ENCODE measurements at regions not wholly inside any gene's neighbourhood (a gene's known extent, or its start where the extent isn't known, plus 50 kb on each side); places are given as distances from the start of the nearest gene placed in this dataset.

DNA sequence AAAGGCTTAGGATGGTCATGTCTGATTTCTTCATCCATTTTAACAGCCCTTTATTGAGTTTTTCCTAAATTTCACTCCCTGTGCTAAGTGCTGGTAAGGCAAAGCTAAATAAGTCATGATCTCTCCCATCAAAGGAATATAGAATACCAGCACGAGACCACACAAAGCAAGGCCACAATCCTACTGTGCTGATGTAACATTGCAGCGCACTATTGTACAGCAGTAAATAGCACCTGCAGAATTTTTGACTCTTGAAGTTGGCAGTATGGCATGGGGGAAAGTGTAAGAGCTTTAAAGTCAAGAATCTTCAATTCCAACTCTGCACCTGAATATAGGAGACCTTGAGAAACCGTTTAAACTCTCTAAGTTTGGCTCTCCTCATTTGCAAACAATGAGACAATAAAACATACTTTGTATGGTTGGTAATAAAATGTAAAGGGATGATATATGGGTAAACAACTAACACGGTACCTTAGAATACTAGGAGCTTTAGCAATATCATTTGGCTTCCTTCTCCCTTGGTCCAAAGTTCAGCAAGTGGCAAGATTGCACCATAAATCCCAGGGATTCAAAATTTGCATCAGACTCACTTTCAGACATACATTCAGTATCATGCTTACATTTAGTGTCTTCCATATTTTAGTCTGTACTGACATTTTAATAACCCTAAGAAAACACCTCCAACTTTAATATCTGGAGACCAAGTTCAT is 132.9 kb upstream of the PRDX6 start:
- H3K79me2 ChIP-seq (ENCODE audit: control insufficient read depth, insufficient read depth, low read length): no peaks in the 10 kb centered on the region
- RAD21 ChIA-PET (ENCODE audit: unreplicated experiment): no interaction called here
- WGBS (ENCODE audit: insufficient coverage, insufficient replicate concordance, low lambda C conversion rate, missing lambda C conversion rate): 80% methylated on average over 4 of the region's 4 CpGs
- FAIRE-seq: no peak
- TF ChIP-seq FOXM1 (IDR thresholded peaks at IDR 0.05; ENCODE audit: low read depth, low read length): no peak
- TF ChIP-seq, protein P1, sequence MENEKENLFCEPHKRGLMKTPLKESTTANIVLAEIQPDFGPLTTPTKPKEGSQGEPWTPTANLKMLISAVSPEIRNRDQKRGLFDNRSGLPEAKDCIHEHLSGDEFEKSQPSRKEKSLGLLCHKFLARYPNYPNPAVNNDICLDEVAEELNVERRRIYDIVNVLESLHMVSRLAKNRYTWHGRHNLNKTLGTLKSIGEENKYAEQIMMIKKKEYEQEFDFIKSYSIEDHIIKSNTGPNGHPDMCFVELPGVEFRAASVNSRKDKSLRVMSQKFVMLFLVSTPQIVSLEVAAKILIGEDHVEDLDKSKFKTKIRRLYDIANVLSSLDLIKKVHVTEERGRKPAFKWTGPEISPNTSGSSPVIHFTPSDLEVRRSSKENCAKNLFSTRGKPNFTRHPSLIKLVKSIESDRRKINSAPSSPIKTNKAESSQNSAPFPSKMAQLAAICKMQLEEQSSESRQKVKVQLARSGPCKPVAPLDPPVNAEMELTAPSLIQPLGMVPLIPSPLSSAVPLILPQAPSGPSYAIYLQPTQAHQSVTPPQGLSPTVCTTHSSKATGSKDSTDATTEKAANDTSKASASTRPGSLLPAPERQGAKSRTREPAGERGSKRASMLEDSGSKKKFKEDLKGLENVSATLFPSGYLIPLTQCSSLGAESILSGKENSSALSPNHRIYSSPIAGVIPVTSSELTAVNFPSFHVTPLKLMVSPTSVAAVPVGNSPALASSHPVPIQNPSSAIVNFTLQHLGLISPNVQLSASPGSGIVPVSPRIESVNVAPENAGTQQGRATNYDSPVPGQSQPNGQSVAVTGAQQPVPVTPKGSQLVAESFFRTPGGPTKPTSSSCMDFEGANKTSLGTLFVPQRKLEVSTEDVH (IDR thresholded peaks at IDR 0.05; ENCODE audit: low read depth, partially characterized antibody): no peak
- no peak for TF ChIP-seq EED (IDR thresholded peaks at IDR 0.05; ENCODE audit: low read depth)
- TF ChIP-seq RBBP5 (conservative IDR thresholded peaks at IDR 0.05): no peak
- no peak for TF ChIP-seq CREM (IDR thresholded peaks at IDR 0.05; ENCODE audit: low read depth)
- TF ChIP-seq CREB1 (IDR thresholded peaks at IDR 0.05; ENCODE audit: low read depth): no peak
- TF ChIP-seq, protein P2, sequence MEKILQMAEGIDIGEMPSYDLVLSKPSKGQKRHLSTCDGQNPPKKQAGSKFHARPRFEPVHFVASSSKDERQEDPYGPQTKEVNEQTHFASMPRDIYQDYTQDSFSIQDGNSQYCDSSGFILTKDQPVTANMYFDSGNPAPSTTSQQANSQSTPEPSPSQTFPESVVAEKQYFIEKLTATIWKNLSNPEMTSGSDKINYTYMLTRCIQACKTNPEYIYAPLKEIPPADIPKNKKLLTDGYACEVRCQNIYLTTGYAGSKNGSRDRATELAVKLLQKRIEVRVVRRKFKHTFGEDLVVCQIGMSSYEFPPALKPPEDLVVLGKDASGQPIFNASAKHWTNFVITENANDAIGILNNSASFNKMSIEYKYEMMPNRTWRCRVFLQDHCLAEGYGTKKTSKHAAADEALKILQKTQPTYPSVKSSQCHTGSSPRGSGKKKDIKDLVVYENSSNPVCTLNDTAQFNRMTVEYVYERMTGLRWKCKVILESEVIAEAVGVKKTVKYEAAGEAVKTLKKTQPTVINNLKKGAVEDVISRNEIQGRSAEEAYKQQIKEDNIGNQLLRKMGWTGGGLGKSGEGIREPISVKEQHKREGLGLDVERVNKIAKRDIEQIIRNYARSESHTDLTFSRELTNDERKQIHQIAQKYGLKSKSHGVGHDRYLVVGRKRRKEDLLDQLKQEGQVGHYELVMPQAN (conservative IDR thresholded peaks at IDR 0.05): no peak
- no peak for TF ChIP-seq SMARCA5 (IDR thresholded peaks at IDR 0.05)
- no peak for TF ChIP-seq PAX5 (IDR thresholded peaks at IDR 0.05; ENCODE audit: borderline replicate concordance, low read depth, low read length)
- no peak for TF ChIP-seq YY1 (IDR thresholded peaks at IDR 0.05; ENCODE audit: low read depth, low read length)
- no peak for TF ChIP-seq BHLHE40 (IDR thresholded peaks at IDR 0.05; ENCODE audit: borderline replicate concordance in 1 of 2, low read depth in 2 of 2, low read length in 1 of 2)
- TF ChIP-seq ZSCAN29 (IDR thresholded peaks at IDR 0.05): no peak
- no peak for TF ChIP-seq PML (IDR thresholded peaks at IDR 0.05; ENCODE audit: low read length)
- TF ChIP-seq CBX3 (IDR thresholded peaks at IDR 0.05; ENCODE audit: borderline replicate concordance, low read depth): no peak
- TF ChIP-seq MXI1 (IDR thresholded peaks at IDR 0.05; ENCODE audit: low read depth, low read length): no peak
- no peak for TF ChIP-seq GATAD2B (conservative IDR thresholded peaks at IDR 0.05; ENCODE audit: low read depth)
- TF ChIP-seq HDGF (IDR thresholded peaks at IDR 0.05): no peak
- TF ChIP-seq, protein P3, sequence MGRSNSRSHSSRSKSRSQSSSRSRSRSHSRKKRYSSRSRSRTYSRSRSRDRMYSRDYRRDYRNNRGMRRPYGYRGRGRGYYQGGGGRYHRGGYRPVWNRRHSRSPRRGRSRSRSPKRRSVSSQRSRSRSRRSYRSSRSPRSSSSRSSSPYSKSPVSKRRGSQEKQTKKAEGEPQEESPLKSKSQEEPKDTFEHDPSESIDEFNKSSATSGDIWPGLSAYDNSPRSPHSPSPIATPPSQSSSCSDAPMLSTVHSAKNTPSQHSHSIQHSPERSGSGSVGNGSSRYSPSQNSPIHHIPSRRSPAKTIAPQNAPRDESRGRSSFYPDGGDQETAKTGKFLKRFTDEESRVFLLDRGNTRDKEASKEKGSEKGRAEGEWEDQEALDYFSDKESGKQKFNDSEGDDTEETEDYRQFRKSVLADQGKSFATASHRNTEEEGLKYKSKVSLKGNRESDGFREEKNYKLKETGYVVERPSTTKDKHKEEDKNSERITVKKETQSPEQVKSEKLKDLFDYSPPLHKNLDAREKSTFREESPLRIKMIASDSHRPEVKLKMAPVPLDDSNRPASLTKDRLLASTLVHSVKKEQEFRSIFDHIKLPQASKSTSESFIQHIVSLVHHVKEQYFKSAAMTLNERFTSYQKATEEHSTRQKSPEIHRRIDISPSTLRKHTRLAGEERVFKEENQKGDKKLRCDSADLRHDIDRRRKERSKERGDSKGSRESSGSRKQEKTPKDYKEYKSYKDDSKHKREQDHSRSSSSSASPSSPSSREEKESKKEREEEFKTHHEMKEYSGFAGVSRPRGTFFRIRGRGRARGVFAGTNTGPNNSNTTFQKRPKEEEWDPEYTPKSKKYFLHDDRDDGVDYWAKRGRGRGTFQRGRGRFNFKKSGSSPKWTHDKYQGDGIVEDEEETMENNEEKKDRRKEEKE (IDR thresholded peaks at IDR 0.05): no peak
- TF ChIP-seq SMC3 (IDR thresholded peaks at IDR 0.05; ENCODE audit: borderline replicate concordance, low read length): no peak
- TF ChIP-seq YBX1 (IDR thresholded peaks at IDR 0.05): no peak
- BruUV-seq (replicated peaks): no TSS peak
- H3K27ac ChIP-seq (ENCODE audit: control insufficient read depth, insufficient read depth): no peak overlapping the region
- H2AFZ ChIP-seq (ENCODE audit: control insufficient read depth, low read depth, low read length): no peak overlapping the region
- H4K20me1 ChIP-seq (ENCODE audit: control insufficient read depth, insufficient read depth): no peaks in the 10 kb centered on the region
- H3K27me3 ChIP-seq (replicated peaks in 1 of 2; ENCODE audit: control insufficient read depth in 2 of 2, insufficient read depth in 2 of 2, low read length in 1 of 2): no peaks in the 10 kb centered on the region
- SMC1A ChIA-PET (ENCODE audit: uncharacterized antibody, unreplicated experiment): interaction anchor here (0.8 kb wide), 1 partner anchor 13 kb away, joined by 3 read pairs; no protein-coding TSS in a partner anchor
- in situ Hi-C loops (cut with MboI) (no loop called here), intact Hi-C loops (cut with micrococcal nuclease; ENCODE audit: unreplicated experiment) (no loop called here)
- no peaks in the 10 kb centered on the region for H3K36me3 ChIP-seq (ENCODE audit: control insufficient read depth in 2 of 2, insufficient read depth in 2 of 2, low read length in 1 of 2)
- peaks cover 1% of the 10 kb centered on the region; the same call in 2 of the 3 replicates for H3K9me3 ChIP-seq (replicated peaks; ENCODE audit: control insufficient read depth, insufficient read depth, low read length)
- POLR2A ChIA-PET: no interaction called here
- DNase-seq (ENCODE audit: low read depth, low spot score): no peak
- H3K4me2 ChIP-seq (ENCODE audit: control insufficient read depth, insufficient read depth): no peak overlapping the region
- no peak overlapping the region for H3K9ac ChIP-seq (ENCODE audit: control insufficient read depth, insufficient read depth, low read length)
- CTCF ChIA-PET: no interaction called here
- no peak overlapping the region for H3K4me3 ChIP-seq
- H3K4me1 ChIP-seq (ENCODE audit: control insufficient read depth, insufficient read depth, low read length): no peaks in the 10 kb centered on the region
- no peak for ATAC-seq

Data from GM12878 (cell line).